Karpas-422 (cell line): ENCODE measurements at regions not wholly inside any gene's neighbourhood (a gene's known extent, or its start where the extent isn't known, plus 50 kb on each side); places are given as distances from the start of the nearest gene placed in this dataset.

Source experiments
- DNase-seq: peaks from one replicate; pipeline ENCODE4 v3.0.0-alpha.2; 2015
- H2AFZ ChIP-seq: fragments of 200-600 bp; sonication (generic); 2 replicates; pipeline ENCODE4 v1.6.1; 2014; ENCODE audit warnings: antibody characterized with exemption, low read length, mixed read lengths
- H3K27ac ChIP-seq: fragments of 200-600 bp; sonication (generic); 2 replicates; pipeline ENCODE4 v1.5.1; 2014; ENCODE audit warnings: mild to moderate bottlenecking, low read length, moderate library complexity
- H3K27me3 ChIP-seq: fragments of 200-600 bp; sonication (generic); 2 replicates; pipeline ENCODE4 v1.6.1; 2014; ENCODE audit warnings: low read length, mixed read lengths
- H3K36me3 ChIP-seq: fragments of 200-600 bp; sonication (generic); 2 replicates; pipeline ENCODE4 v1.6.1; 2014; ENCODE audit warnings: low read length, mixed read lengths; ENCODE audit not compliant: insufficient read depth
- H3K4me1 ChIP-seq: fragments of 200-600 bp; sonication (generic); 2 replicates; pipeline ENCODE4 v1.6.1; 2014; ENCODE audit warnings: mild to moderate bottlenecking, low read length, mixed read lengths
- H3K4me2 ChIP-seq: fragments of 200-600 bp; sonication (generic); 2 replicates; pipeline ENCODE4 v1.6.1; 2014; ENCODE audit warnings: low read length, low read depth, mild to moderate bottlenecking; ENCODE audit not compliant: poor library complexity, severe bottlenecking
- H3K4me3 ChIP-seq: fragments of 200-600 bp; sonication (generic); 2 replicates; pipeline ENCODE4 v1.5.1; 2014; ENCODE audit warnings: mild to moderate bottlenecking, antibody characterized with exemption, low read length, mixed read lengths
- H3K79me2 ChIP-seq: fragments of 200-600 bp; sonication (generic); 2 replicates; pipeline ENCODE4 v1.6.1; 2014; ENCODE audit warnings: mild to moderate bottlenecking, low read length, mixed read lengths
- H3K9ac ChIP-seq: fragments of 200-600 bp; sonication (generic); 2 replicates; pipeline ENCODE4 v1.6.0; 2014; ENCODE audit warnings: low read length
- H3K9me2 ChIP-seq: fragments of 200-600 bp; sonication (generic), shearing (Covaris generic); replicated peaks from 2 replicates; pipeline ENCODE4 v1.6.0; 2014; ENCODE audit warnings: mild to moderate bottlenecking, low read length, moderate library complexity; ENCODE audit not compliant: insufficient read depth
- H3K9me3 ChIP-seq: fragments of 300-700, 200-600 bp; sonication (generic); 2 replicates; pipeline ENCODE4 v1.6.1; 2014; ENCODE audit warnings: low read length, mixed read lengths
- H4K20me1 ChIP-seq: fragments of 200-600 bp; sonication (generic); 2 replicates; pipeline ENCODE4 v1.6.1; 2014; ENCODE audit warnings: mild to moderate bottlenecking, antibody characterized with exemption, low read length, low read depth; ENCODE audit not compliant: insufficient read depth

DNA sequence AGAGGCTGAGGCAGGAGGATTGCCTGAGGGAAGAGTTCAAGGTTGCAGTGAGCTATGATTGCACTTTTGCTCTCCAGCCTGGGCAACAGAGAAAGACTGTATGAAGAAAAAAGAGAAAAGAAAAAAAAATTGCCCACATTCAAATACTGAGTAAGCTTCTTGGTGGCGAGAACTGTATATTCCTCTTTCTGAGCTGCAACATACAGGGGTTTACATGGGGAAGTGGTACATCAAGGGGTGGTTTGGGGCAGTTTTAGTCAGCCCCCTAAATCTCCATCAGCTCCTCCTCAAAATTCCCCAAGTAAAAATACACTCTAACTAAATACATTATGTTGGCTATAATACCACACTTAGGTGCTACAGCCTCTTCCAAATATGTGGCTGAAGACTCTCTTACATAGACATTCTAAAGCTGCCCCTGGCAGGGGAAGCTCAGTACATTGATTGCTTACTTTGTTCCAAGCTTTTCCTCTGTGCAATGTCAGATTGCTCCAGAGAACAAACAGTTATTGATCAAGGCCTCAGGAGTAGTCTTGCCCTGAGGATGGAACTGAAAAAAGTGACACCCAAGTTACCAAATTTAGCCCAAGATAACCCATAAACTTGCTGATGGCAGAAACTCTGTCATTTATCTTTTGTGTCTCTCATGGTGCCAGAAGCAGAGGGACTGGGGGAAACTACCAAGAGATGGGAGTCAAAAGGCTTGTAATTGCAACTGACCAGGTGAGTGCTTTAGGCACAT, 107.4 kb upstream of the RIPOR2 start:
- peaks cover 60% of the 10 kb centered on the region for H3K4me1 ChIP-seq
- DNase-seq, result no peak
- H3K4me3 ChIP-seq, result peak overlapping the region; percentile 80; the same call in 1 of the 2 replicates
- peaks cover 5% of the 10 kb centered on the region; the same call in 1 of the 2 replicates for H3K9me3 ChIP-seq
- H3K27me3 ChIP-seq, result no peaks in the 10 kb centered on the region
- H3K79me2 ChIP-seq, result peaks cover 43% of the 10 kb centered on the region
- peak overlapping the region; percentile 81 for H3K27ac ChIP-seq
- H3K36me3 ChIP-seq, result peaks cover 12% of the 10 kb centered on the region
- peak overlapping the region; percentile 63; the same call in 1 of the 2 replicates for H2AFZ ChIP-seq
- H3K9me2 ChIP-seq, result no peaks in the 10 kb centered on the region
- H4K20me1 ChIP-seq, result no peaks in the 10 kb centered on the region
- peak overlapping the region; percentile 82 for H3K4me2 ChIP-seq
- H3K9ac ChIP-seq, result peak overlapping the region; percentile 81

DNA sequence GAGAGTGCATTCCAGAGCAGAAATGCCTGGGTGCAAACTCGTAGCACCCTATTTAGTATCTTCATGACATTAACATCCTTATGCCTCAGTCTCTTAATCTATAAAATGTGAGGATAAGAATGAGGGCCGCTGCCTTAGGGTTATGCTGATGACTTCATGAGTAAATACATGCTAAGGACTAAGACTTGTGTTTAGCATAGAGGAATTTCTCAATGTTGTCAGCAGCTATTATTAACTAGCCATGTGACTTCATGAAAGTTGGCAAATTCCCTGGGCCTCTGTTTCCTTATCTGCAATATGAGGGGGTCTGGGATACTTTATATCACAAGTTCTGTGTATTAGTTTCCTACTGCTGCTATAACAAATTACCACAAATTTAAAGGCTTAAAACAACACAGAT, 108.1 kb upstream of the RIPOR2 start:
- H3K9me3 ChIP-seq, result no peaks in the 10 kb centered on the region; the same call in 1 of the 2 replicates
- peaks cover 35% of the 10 kb centered on the region for H3K79me2 ChIP-seq
- peaks cover 63% of the 10 kb centered on the region for H3K4me1 ChIP-seq
- H3K27ac ChIP-seq, result no peak overlapping the region
- H3K27me3 ChIP-seq, result no peaks in the 10 kb centered on the region
- no peak overlapping the region for H3K4me2 ChIP-seq
- H3K4me3 ChIP-seq, result no peak overlapping the region
- H2AFZ ChIP-seq, result no peak overlapping the region
- H4K20me1 ChIP-seq, result no peaks in the 10 kb centered on the region
- H3K36me3 ChIP-seq, result peaks cover 4% of the 10 kb centered on the region
- no peak overlapping the region for H3K9ac ChIP-seq
- no peak for DNase-seq
- H3K9me2 ChIP-seq, result no peaks in the 10 kb centered on the region

DNA sequence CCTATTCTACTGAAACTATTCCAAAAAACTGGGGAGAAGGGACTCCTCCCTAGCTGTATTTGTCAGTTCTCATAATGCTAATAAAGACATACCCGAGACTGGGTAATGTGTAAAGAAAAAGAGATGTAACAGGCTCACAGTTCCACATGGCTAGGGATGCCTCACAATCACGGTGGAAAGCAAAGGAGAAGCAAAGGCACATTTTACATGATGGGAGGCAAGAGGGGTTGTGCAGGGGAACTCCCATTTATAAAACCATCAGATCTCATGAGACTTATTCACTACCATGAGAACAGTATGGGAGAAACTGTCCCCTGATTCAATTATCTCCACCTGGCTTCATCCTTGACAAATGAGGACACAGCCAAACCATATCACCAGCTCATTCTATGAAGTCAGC, 111.2 kb upstream of the RIPOR2 start:
- Histone ChIP-seq H3K9me2 (no peaks in the 10 kb centered on the region), H3K36me3 (no peaks in the 10 kb centered on the region), H3K9me3 (no peaks in the 10 kb centered on the region), H2AFZ (peak overlapping the region; percentile 49), H3K79me2 (peaks cover 5% of the 10 kb centered on the region; the same call in 1 of the 2 replicates), H3K9ac (no peak overlapping the region), H3K4me2 (no peak overlapping the region), H3K4me1 (peaks cover 65% of the 10 kb centered on the region), H3K4me3 (no peak overlapping the region), H4K20me1 (no peaks in the 10 kb centered on the region), H3K27me3 (no peaks in the 10 kb centered on the region), H3K27ac (0 out of 2 replicates have a peak overlapping the region, but pooled peaks have one; percentile 8)
- DNase-seq, result no peak

DNA sequence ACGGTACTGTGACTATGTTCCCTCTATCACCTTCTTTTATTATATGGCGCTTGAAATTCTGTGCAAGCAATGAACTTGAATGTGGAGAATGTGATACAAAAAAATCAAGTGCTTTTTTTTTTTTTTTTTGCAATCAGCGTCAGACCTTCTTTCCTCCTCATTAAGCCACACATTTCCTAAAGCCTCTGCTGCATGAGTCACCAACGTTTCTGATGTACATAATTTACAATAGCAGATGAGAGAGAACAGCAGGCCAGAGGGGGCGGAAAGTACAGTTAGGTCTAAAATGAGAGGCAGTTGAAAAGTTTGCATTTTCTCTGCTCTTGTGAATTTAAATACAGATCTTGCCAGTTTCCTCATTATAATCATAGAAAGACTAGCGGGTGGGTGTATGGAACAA, 114.6 kb upstream of the RIPOR2 start:
- peak overlapping the region; percentile 24; the same call in 1 of the 2 replicates for H2AFZ ChIP-seq
- peak overlapping the region; percentile 87 for H3K4me2 ChIP-seq

DNA sequence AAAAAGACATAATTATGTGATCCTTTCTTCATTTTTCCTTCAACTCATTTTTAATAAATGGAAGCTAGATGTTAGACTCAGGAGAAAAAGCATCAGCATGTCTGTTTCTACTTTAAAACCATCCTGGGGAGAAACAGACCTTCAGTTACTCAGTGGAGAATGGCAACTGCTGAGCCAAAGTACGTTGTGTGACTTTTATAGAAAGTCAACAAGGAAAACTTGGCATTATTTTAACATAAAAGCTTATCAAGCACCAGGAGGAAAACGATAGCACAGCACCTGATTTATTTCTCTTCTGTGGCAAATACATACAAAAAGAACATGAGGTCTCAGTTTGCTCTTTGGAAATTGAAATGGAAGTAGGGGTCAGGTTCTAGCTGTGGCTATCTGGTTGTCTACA, 115.3 kb upstream of the RIPOR2 start:
- Histone ChIP-seq H2AFZ (no peak overlapping the region), H3K27ac (peak overlapping the region; percentile 98), H3K9me3 (no peaks in the 10 kb centered on the region), H3K27me3 (no peaks in the 10 kb centered on the region), H3K9me2 (no peaks in the 10 kb centered on the region), H3K4me3 (peak overlapping the region; percentile 58), H3K9ac (peak overlapping the region; percentile 67), H3K4me2 (peak overlapping the region; percentile 87), H4K20me1 (no peaks in the 10 kb centered on the region), H3K79me2 (no peaks in the 10 kb centered on the region), H3K4me1 (peaks cover 86% of the 10 kb centered on the region), H3K36me3 (no peaks in the 10 kb centered on the region)
- peak; percentile 56 for DNase-seq

More for the DNA sequence above, 114.6 kb upstream of the RIPOR2 start:
- Histone ChIP-seq H3K9me2 (no peaks in the 10 kb centered on the region), H3K4me3 (peak overlapping the region; percentile 58), H3K79me2 (no peaks in the 10 kb centered on the region), H3K9ac (peak overlapping the region; percentile 67), H3K36me3 (no peaks in the 10 kb centered on the region), H3K9me3 (no peaks in the 10 kb centered on the region), H3K27me3 (no peaks in the 10 kb centered on the region), H4K20me1 (no peaks in the 10 kb centered on the region), H3K27ac (peak overlapping the region; percentile 98), H3K4me1 (peaks cover 82% of the 10 kb centered on the region)
- DNase-seq, result peak; percentile 97

DNA sequence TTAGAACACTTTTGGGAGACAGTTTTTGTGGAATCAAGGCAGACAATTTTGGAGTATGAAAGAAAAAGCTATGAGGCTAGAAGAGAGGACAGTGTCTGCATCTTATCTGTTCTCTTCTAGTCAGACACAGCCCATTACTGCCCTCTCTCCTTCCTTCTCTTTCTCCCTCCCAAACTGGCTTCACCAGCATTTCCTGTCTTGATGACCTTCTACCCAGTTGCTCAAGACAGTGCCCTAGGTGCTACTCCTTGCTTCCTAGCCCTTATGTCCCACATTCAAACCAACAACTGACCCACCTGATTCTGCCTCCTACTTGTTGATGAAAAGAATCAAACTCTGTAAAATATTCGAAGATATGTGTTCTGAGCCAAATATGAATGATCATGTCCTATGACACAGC, 116.4 kb upstream of the RIPOR2 start:
- peak; percentile 48 for DNase-seq
- no peaks in the 10 kb centered on the region for H3K9me3 ChIP-seq
- H3K27ac ChIP-seq, result peak overlapping the region; percentile 98
- H2AFZ ChIP-seq, result peak overlapping the region; percentile 56; the same call in 1 of the 2 replicates
- H3K4me3 ChIP-seq, result no peak overlapping the region; the same call in 1 of the 2 replicates
- peaks cover 88% of the 10 kb centered on the region for H3K4me1 ChIP-seq
- peak overlapping the region; percentile 36; the same call in 1 of the 2 replicates for H3K9ac ChIP-seq
- no peaks in the 10 kb centered on the region for H4K20me1 ChIP-seq
- H3K9me2 ChIP-seq, result no peaks in the 10 kb centered on the region
- no peaks in the 10 kb centered on the region for H3K27me3 ChIP-seq
- H3K4me2 ChIP-seq, result peak overlapping the region; percentile 87
- no peaks in the 10 kb centered on the region for H3K79me2 ChIP-seq
- H3K36me3 ChIP-seq, result no peaks in the 10 kb centered on the region

DNA sequence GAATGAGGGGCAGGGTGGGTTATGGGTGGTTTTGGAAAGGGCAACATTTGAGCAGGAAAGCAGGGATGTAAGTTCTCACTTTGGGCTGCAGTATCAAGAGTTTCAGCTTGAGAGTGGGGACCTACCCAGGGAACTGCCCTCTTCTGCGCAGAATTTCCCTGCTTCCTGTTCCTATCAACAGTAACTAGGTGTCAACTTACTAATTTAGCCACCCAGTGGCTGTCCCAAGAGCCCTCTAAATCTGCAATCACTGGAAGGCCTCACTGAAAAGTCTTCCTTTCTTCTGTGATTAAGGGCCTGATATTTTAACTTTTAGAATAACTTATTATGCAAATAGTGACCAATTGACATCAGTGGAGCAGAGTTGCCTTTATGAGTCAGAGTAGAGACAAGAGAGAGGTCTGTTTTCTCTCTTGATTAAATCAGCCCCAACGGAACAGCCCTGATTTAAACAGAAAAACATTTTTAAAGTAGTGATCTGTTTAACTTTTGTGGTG, 118.2 kb upstream of the RIPOR2 start:
- H2AFZ ChIP-seq, result no peak overlapping the region
- no peaks in the 10 kb centered on the region for H3K79me2 ChIP-seq
- H3K4me1 ChIP-seq, result peaks cover 98% of the 10 kb centered on the region
- DNase-seq, result peak; percentile 95
- peak overlapping the region; percentile 87 for H3K4me2 ChIP-seq
- H3K9me2 ChIP-seq, result no peaks in the 10 kb centered on the region
- H3K27ac ChIP-seq, result peak overlapping the region; percentile 98
- H3K27me3 ChIP-seq, result no peaks in the 10 kb centered on the region
- H3K36me3 ChIP-seq, result no peaks in the 10 kb centered on the region
- H3K4me3 ChIP-seq, result peak overlapping the region; percentile 61
- H3K9ac ChIP-seq, result peak overlapping the region; percentile 71
- H4K20me1 ChIP-seq, result no peaks in the 10 kb centered on the region
- no peaks in the 10 kb centered on the region for H3K9me3 ChIP-seq

DNA sequence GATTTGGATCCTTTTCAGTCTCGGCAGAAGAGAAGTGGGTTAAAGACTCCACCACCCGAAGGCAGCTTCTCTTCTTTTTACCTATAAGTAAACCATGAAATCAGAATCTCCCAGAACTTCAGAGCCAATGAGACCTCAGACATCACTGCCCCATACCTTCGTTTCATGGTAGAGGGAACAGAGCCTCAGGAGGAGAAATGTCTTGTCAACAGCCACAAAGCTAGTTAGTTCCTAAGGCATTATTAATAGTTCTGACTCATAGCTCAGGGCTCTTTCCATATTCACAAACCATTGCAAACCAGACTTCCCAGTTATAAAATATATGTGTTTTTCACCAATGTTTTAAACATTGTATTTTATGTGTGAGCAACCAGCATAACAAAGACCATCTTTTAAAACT, 118.7 kb upstream of the RIPOR2 start:
- H3K4me1 ChIP-seq, result peaks cover 93% of the 10 kb centered on the region
- H2AFZ ChIP-seq, result no peak overlapping the region
- H3K9me2 ChIP-seq, result no peaks in the 10 kb centered on the region
- peak overlapping the region; percentile 98 for H3K27ac ChIP-seq
- no peaks in the 10 kb centered on the region for H3K27me3 ChIP-seq
- peak overlapping the region; percentile 87 for H3K4me2 ChIP-seq
- no peaks in the 10 kb centered on the region for H3K79me2 ChIP-seq
- H3K36me3 ChIP-seq, result no peaks in the 10 kb centered on the region
- peak overlapping the region; percentile 61 for H3K4me3 ChIP-seq
- no peaks in the 10 kb centered on the region for H3K9me3 ChIP-seq
- peak; percentile 61 for DNase-seq
- H3K9ac ChIP-seq, result peak overlapping the region; percentile 71
- H4K20me1 ChIP-seq, result no peaks in the 10 kb centered on the region
